Keratinocyte (primary cell): ENCODE measurements at regions not wholly inside any gene's neighbourhood (a gene's known extent, or its start where the extent isn't known, plus 50 kb on each side); places are given as distances from the start of the nearest gene placed in this dataset.

Source experiments
- DNase-seq: peaks from one replicate; pipeline ENCODE4 v3.0.0-alpha.2; 2011; ENCODE audit warnings: low read depth, missing footprints, low spot score
- FAIRE-seq: peaks from 2 replicates; lab custom pipeline; 2011; peaks lifted over from hg19 to GRCh38; lab: Jason Lieb, UNC
- H2AFZ ChIP-seq: 2 replicates; pipeline ENCODE4 v1.6.0; 2012; ENCODE audit warnings: low read length, control low read depth, inconsistent platforms; ENCODE audit not compliant: control insufficient read depth
- H3K27ac ChIP-seq: 2 replicates; pipeline ENCODE4 v1.5.1; 2011; ENCODE audit warnings: low read length; ENCODE audit not compliant: control insufficient read depth, insufficient read depth
- H3K27me3 ChIP-seq: 3 replicates; pipeline ENCODE4 v1.6.0; 2011; ENCODE audit warnings: low read length; ENCODE audit not compliant: control insufficient read depth, insufficient read depth; ENCODE audit errors: extremely low read depth
- H3K36me3 ChIP-seq, 2 experiments: 2 replicates in 1 of 2; 3 replicates in 1 of 2; pipeline ENCODE4 v1.5.1; 2011; ENCODE audit warnings: low read length in 2 of 2, mild to moderate bottlenecking in 1 of 2; ENCODE audit not compliant: control insufficient read depth in 2 of 2, insufficient read depth in 2 of 2; ENCODE audit errors: extremely low read depth in 1 of 2
- H3K4me1 ChIP-seq: 3 replicates; pipeline ENCODE4 v1.5.1; 2011; ENCODE audit warnings: low read length; ENCODE audit not compliant: control insufficient read depth, insufficient read depth; ENCODE audit errors: extremely low read depth
- H3K4me2 ChIP-seq: 3 replicates; pipeline ENCODE4 v1.6.0; 2011; ENCODE audit warnings: low read depth, low read length; ENCODE audit not compliant: control insufficient read depth, insufficient read depth; ENCODE audit errors: extremely low read depth
- H3K4me3 ChIP-seq, 3 experiments: fragments of 200-600 bp in 1 of 3; sonication (generic) in 1 of 3; 2 replicates in 2 of 3; 3 replicates in 1 of 3; pipeline ENCODE4 v1.5.1; 2011 to 2016; ENCODE audit warnings: low read length in 3 of 3, mild to moderate bottlenecking in 3 of 3, control low read depth in 2 of 3, inconsistent platforms in 1 of 3, low read depth in 1 of 3, mixed read lengths in 1 of 3, mixed run types in 1 of 3, moderate library complexity in 1 of 3; ENCODE audit not compliant: control insufficient read depth in 2 of 3, insufficient read depth in 2 of 3; ENCODE audit errors: extremely low read depth in 1 of 3
- H3K79me2 ChIP-seq: 2 replicates; pipeline ENCODE4 v1.6.0; 2012; ENCODE audit warnings: low read length; ENCODE audit not compliant: control insufficient read depth, insufficient read depth
- H3K9ac ChIP-seq: 3 replicates; pipeline ENCODE4 v1.6.0; 2011; ENCODE audit warnings: low read length; ENCODE audit not compliant: control insufficient read depth, insufficient read depth; ENCODE audit errors: extremely low read depth
- H3K9me1 ChIP-seq: 3 replicates; pipeline ENCODE4 v1.6.0; 2011; ENCODE audit warnings: low read length; ENCODE audit not compliant: control insufficient read depth, insufficient read depth; ENCODE audit errors: extremely low read depth
- H3K9me3 ChIP-seq: 2 replicates; pipeline ENCODE4 v1.5.1; 2012; ENCODE audit warnings: low read depth, low read length; ENCODE audit not compliant: control insufficient read depth
- H4K20me1 ChIP-seq: 3 replicates; pipeline ENCODE4 v1.6.0; 2011; ENCODE audit warnings: low read length; ENCODE audit not compliant: control insufficient read depth, insufficient read depth; ENCODE audit errors: extremely low read depth
- CTCF ChIP-seq, 3 experiments: IDR thresholded peaks in 1 of 3; conservative IDR thresholded peaks in 1 of 3; optimal IDR thresholded peaks in 1 of 3; 2 replicates in 2 of 3; 3 replicates in 1 of 3; pipeline versions ENCODE3 to v1.5.1; 2011; ENCODE audit warnings: low read length in 3 of 3, mild to moderate bottlenecking in 3 of 3, moderate library complexity in 2 of 3, control low read depth in 1 of 3, inconsistent platforms in 1 of 3; ENCODE audit not compliant: insufficient read depth in 2 of 3; ENCODE audit errors: extremely low read depth in 1 of 3
- EZH2 ChIP-seq: IDR thresholded peaks from one replicate; pipeline ENCODE4 v1.6.1; 2012; ENCODE audit warnings: inconsistent platforms, mild to moderate bottlenecking, low read length, moderate library complexity
- dilution Hi-C: fragments of 300-500 bp; cut with MboI; formaldehyde crosslinking; loops from one replicate; pipeline ENCODE4 v1.7.0; 2020; ENCODE audit warnings: low sequenced_read_pairs; ENCODE audit not compliant: extremely low pct_ligation_motif_present

GRCh38 chr2:125455110-125455509, 1200.8 kb upstream of the GYPC start:
- Histone ChIP-seq H3K27me3 (no peaks in the 10 kb centered on the region), H3K79me2 (no peaks in the 10 kb centered on the region), H2AFZ (no peak overlapping the region), H3K9ac (no peak overlapping the region), H3K27ac (no peak overlapping the region), H3K9me3 (no peaks in the 10 kb centered on the region), H3K4me2 (no peak overlapping the region), H3K4me1 (no peaks in the 10 kb centered on the region), H3K4me3 (no peak overlapping the region), H3K9me1 (no peaks in the 10 kb centered on the region), H4K20me1 (no peaks in the 10 kb centered on the region), H3K36me3 (no peaks in the 10 kb centered on the region)
- FAIRE-seq (no peak), DNase-seq (no peak)
- no peak for TF ChIP-seq CTCF (optimal IDR thresholded peaks at IDR 0.05 in 1 of 3, IDR thresholded peaks at IDR 0.05 in 1 of 3, conservative IDR thresholded peaks at IDR 0.05 in 1 of 3; ENCODE audit: extremely low read depth in 1 of 3, insufficient read depth in 2 of 3, low read length in 3 of 3)
- no peak for TF ChIP-seq EZH2
- dilution Hi-C loops: no loop called here

GRCh38 chr2:125456693-125457363, 1199.1 kb upstream of the GYPC start:
- H3K4me3 ChIP-seq: no peak overlapping the region
- no peaks in the 10 kb centered on the region for H3K36me3 ChIP-seq
- no peak for FAIRE-seq
- H3K27me3 ChIP-seq: no peaks in the 10 kb centered on the region
- H3K9me3 ChIP-seq: no peaks in the 10 kb centered on the region
- no peaks in the 10 kb centered on the region for H4K20me1 ChIP-seq
- no peaks in the 10 kb centered on the region for H3K79me2 ChIP-seq
- dilution Hi-C loops: no loop called here
- H3K9ac ChIP-seq: no peak overlapping the region
- TF ChIP-seq CTCF (optimal IDR thresholded peaks at IDR 0.05 in 1 of 3, IDR thresholded peaks at IDR 0.05 in 1 of 3, conservative IDR thresholded peaks at IDR 0.05 in 1 of 3; ENCODE audit: extremely low read depth in 1 of 3, insufficient read depth in 2 of 3, low read length in 3 of 3) (no peak), EZH2 (no peak)
- no peak for DNase-seq
- no peaks in the 10 kb centered on the region for H3K4me1 ChIP-seq
- H3K9me1 ChIP-seq: no peaks in the 10 kb centered on the region
- no peak overlapping the region for H2AFZ ChIP-seq
- H3K27ac ChIP-seq: no peak overlapping the region
- no peak overlapping the region for H3K4me2 ChIP-seq
